ENCODE measurements at regions not wholly inside any gene's neighbourhood (a gene's known extent, or its start where the extent isn't known, plus 50 kb on each side); places are given as distances from the start of the nearest gene placed in this dataset.

GRCh38 chr7:26924149-26924767 lies 59.9 kb upstream of the SKAP2 start (continued):
- no peak for TF ChIP-seq IRF3 (IDR thresholded peaks at IDR 0.05; ENCODE audit: low read depth, low read length)
- no peak for TF ChIP-seq EP300 (IDR thresholded peaks at IDR 0.05; ENCODE audit: borderline replicate concordance in 1 of 2, low read depth in 1 of 2, low read length in 1 of 2)
- TF ChIP-seq MEF2A (IDR thresholded peaks at IDR 0.05; ENCODE audit: borderline replicate concordance, low read depth): no peak
- no peak for TF ChIP-seq YY1 (IDR thresholded peaks at IDR 0.05; ENCODE audit: low read depth)
- TF ChIP-seq CTCF (IDR thresholded peaks at IDR 0.05): no peak
- TF ChIP-seq, protein P1, sequence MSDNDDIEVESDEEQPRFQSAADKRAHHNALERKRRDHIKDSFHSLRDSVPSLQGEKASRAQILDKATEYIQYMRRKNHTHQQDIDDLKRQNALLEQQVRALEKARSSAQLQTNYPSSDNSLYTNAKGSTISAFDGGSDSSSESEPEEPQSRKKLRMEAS (IDR thresholded peaks at IDR 0.05; ENCODE audit: low read depth): no peak

DNA sequence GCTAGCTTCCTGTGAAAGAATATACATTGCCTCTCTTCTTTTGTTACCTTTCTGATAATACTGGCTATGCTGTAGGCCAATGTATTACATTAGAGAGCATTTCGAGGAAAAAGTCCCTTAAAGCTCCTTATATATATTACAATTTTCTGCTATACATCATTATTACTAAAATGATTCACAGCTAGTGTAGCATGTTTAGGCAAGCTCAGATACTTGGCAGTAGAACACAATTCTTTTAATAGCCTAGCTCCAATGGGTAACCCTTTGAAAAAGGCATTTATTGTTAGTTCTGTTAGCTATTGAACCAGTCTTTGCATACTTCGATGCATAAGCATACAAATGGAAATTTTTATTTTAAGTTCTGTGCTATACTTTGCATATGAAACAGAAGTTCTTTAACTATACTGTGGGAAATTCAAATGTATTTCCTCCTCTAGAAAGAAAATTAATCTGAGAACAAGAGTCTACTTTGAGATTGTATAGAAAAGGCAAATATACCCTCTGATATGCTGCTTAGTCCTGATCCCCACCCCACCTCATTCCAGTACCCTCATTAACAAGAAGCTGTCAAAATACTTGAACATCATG lies 55.6 kb upstream of the SKAP2 start:
- CTCF ChIA-PET: no interaction called here
- TF ChIP-seq FOSL2 (IDR thresholded peaks at IDR 0.05; ENCODE audit: borderline replicate concordance, low read depth) (no peak), MXI1 (IDR thresholded peaks at IDR 0.05; ENCODE audit: low read depth, low read length) (no peak), GATA2 (CRISPR knock-in tag; IDR thresholded peaks at IDR 0.05) (no peak), RXRA (IDR thresholded peaks at IDR 0.05; ENCODE audit: borderline replicate concordance, low read depth) (no peak), CTCF (IDR thresholded peaks at IDR 0.05) (no peak), FOXM1 (IDR thresholded peaks at IDR 0.05; ENCODE audit: low read depth) (no peak), TEAD4 (IDR thresholded peaks at IDR 0.05; ENCODE audit: borderline replicate concordance, insufficient read depth) (no peak), SIN3A (IDR thresholded peaks at IDR 0.05; ENCODE audit: borderline replicate concordance, low read depth, low read length) (no peak), EP300 (IDR thresholded peaks at IDR 0.05; ENCODE audit: borderline replicate concordance in 1 of 2, low read depth in 1 of 2, low read length in 1 of 2) (no peak), CHD2 (IDR thresholded peaks at IDR 0.05; ENCODE audit: low read length, partially characterized antibody) (no peak), NRF1 (IDR thresholded peaks at IDR 0.05; ENCODE audit: low read depth, low read length) (no peak)
- TF ChIP-seq, protein P2, sequence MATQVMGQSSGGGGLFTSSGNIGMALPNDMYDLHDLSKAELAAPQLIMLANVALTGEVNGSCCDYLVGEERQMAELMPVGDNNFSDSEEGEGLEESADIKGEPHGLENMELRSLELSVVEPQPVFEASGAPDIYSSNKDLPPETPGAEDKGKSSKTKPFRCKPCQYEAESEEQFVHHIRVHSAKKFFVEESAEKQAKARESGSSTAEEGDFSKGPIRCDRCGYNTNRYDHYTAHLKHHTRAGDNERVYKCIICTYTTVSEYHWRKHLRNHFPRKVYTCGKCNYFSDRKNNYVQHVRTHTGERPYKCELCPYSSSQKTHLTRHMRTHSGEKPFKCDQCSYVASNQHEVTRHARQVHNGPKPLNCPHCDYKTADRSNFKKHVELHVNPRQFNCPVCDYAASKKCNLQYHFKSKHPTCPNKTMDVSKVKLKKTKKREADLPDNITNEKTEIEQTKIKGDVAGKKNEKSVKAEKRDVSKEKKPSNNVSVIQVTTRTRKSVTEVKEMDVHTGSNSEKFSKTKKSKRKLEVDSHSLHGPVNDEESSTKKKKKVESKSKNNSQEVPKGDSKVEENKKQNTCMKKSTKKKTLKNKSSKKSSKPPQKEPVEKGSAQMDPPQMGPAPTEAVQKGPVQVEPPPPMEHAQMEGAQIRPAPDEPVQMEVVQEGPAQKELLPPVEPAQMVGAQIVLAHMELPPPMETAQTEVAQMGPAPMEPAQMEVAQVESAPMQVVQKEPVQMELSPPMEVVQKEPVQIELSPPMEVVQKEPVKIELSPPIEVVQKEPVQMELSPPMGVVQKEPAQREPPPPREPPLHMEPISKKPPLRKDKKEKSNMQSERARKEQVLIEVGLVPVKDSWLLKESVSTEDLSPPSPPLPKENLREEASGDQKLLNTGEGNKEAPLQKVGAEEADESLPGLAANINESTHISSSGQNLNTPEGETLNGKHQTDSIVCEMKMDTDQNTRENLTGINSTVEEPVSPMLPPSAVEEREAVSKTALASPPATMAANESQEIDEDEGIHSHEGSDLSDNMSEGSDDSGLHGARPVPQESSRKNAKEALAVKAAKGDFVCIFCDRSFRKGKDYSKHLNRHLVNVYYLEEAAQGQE (IDR thresholded peaks at IDR 0.05; ENCODE audit: low read depth, low read length): no peak
- TF ChIP-seq, protein P3, sequence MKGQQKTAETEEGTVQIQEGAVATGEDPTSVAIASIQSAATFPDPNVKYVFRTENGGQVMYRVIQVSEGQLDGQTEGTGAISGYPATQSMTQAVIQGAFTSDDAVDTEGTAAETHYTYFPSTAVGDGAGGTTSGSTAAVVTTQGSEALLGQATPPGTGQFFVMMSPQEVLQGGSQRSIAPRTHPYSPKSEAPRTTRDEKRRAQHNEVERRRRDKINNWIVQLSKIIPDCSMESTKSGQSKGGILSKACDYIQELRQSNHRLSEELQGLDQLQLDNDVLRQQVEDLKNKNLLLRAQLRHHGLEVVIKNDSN (IDR thresholded peaks at IDR 0.05; ENCODE audit: borderline replicate concordance, low read depth): no peak
- TF ChIP-seq, protein P4, sequence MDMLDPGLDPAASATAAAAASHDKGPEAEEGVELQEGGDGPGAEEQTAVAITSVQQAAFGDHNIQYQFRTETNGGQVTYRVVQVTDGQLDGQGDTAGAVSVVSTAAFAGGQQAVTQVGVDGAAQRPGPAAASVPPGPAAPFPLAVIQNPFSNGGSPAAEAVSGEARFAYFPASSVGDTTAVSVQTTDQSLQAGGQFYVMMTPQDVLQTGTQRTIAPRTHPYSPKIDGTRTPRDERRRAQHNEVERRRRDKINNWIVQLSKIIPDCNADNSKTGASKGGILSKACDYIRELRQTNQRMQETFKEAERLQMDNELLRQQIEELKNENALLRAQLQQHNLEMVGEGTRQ (IDR thresholded peaks at IDR 0.05; ENCODE audit: borderline replicate concordance, low read depth, low read length): no peak

More for the DNA sequence above, 55.6 kb upstream of the SKAP2 start:
- Histone ChIP-seq H3K4me3 (ENCODE audit: low read depth in 2 of 2, low read length in 1 of 2) (no peak overlapping the region), H3K9ac (no peak overlapping the region), H3K36me3 (replicated peaks in 1 of 2; ENCODE audit: control insufficient read depth in 1 of 2, insufficient read depth in 2 of 2, low read length in 1 of 2) (no peaks in the 10 kb centered on the region), H3K4me2 (no peak overlapping the region), H3F3A (replicated peaks; ENCODE audit: insufficient read depth) (no peaks in the 10 kb centered on the region), H2AFZ (ENCODE audit: low read depth) (no peak overlapping the region), H3K4me1 (ENCODE audit: control insufficient read depth in 1 of 2, insufficient read depth in 2 of 2, low read depth in 1 of 2, low read length in 1 of 2) (no peaks in the 10 kb centered on the region), H3K9me2 (no peaks in the 10 kb centered on the region), H3K27me3 (ENCODE audit: insufficient read depth) (0 out of 2 replicates have a peak, but pooled peaks cover 16% of the 10 kb centered on the region), H3K79me2 (ENCODE audit: insufficient read depth) (no peaks in the 10 kb centered on the region), H3K27ac (ENCODE audit: low read depth in 2 of 2, low read length in 1 of 2) (no peak overlapping the region), H4K20me1 (ENCODE audit: insufficient read depth) (no peaks in the 10 kb centered on the region), H3K9me3 (no peaks in the 10 kb centered on the region)
- 2% methylated on average over 2 of the region's 2 CpGs for WGBS (ENCODE audit: low lambda C conversion rate)
- POLR2A ChIA-PET: no interaction called here
- DNase-seq: no peak
